ENCODE measurements at regions not wholly inside any gene's neighbourhood (a gene's known extent, or its start where the extent isn't known, plus 50 kb on each side); places are given as distances from the start of the nearest gene placed in this dataset.

DNA sequence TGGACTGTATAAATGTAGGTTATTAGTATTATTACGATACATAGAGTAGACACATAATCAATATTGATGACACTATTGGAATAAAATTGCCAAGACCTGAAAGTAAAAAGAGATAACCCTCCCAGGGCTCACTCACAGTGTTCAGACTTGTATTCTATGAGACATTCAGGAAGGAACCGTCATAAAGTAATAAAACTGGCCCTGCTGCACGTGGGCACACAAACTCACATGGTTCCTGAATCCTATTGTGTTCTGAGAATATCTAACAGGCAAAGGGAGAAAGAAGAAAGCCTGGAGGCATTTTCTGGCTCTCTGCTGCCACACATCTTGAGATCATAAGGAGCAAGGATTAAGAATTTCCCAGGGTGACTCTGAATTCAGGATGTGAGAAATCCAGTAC is 575.9 kb downstream of the HS3ST4 start:
- Histone ChIP-seq H3K4me3 (ENCODE audit: low read depth, low read length) (no peak overlapping the region), H3K27me3 (replicated peaks; ENCODE audit: control insufficient read depth, insufficient read depth, low read length) (no peaks in the 10 kb centered on the region), H3K36me3 (ENCODE audit: control insufficient read depth, insufficient read depth, low read length) (no peaks in the 10 kb centered on the region), H3K4me1 (no peaks in the 10 kb centered on the region), H3K9me3 (no peaks in the 10 kb centered on the region)
- Mint-ChIP-seq H3K36me3 (ENCODE audit: insufficient read depth, unreplicated experiment) (no peaks in the 10 kb centered on the region), H3K27me3 (ENCODE audit: insufficient read depth, unreplicated experiment) (no peaks in the 10 kb centered on the region), H3K4me1 (ENCODE audit: low read depth, unreplicated experiment) (no peaks in the 10 kb centered on the region), H3K4me3 (ENCODE audit: unreplicated experiment) (no peak overlapping the region), H3K9me3 (ENCODE audit: unreplicated experiment) (no peaks in the 10 kb centered on the region), H3K27ac (ENCODE audit: unreplicated experiment) (no peak overlapping the region)
- intact Hi-C loops (cut with micrococcal nuclease; ENCODE audit: unreplicated experiment) = no loop called here
- DNase-seq = no peak
- TF ChIP-seq, protein P1, sequence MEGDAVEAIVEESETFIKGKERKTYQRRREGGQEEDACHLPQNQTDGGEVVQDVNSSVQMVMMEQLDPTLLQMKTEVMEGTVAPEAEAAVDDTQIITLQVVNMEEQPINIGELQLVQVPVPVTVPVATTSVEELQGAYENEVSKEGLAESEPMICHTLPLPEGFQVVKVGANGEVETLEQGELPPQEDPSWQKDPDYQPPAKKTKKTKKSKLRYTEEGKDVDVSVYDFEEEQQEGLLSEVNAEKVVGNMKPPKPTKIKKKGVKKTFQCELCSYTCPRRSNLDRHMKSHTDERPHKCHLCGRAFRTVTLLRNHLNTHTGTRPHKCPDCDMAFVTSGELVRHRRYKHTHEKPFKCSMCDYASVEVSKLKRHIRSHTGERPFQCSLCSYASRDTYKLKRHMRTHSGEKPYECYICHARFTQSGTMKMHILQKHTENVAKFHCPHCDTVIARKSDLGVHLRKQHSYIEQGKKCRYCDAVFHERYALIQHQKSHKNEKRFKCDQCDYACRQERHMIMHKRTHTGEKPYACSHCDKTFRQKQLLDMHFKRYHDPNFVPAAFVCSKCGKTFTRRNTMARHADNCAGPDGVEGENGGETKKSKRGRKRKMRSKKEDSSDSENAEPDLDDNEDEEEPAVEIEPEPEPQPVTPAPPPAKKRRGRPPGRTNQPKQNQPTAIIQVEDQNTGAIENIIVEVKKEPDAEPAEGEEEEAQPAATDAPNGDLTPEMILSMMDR (IDR thresholded peaks at IDR 0.05; ENCODE audit: insufficient read depth in 1 of 2, low read depth in 1 of 2, low read length in 1 of 2, severe bottlenecking in 1 of 2, unreplicated experiment in 1 of 2) = no peak
- no TSS peak for BruUV-seq (replicated peaks)
- POLR2A ChIA-PET = no interaction called here
- CTCF ChIA-PET = no interaction called here

DNA sequence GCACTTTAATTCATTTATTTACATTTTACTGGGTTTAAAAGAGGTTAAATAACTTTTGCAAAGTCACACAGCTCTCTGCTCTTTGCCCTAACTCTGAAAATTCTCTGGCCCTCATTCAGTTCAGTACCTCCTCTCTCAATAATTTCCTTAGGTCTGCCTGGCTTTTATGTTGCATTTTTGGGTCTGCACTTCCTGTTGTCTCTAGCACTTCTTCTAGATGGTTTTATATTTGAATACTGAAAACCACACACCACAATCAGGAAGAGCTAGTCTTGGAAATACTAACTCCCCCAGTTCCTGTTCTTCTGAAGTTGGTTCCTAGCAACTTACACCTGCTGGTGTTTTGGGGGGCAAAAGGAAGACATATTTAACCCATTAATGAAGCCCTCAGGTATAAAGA is 577.9 kb downstream of the HS3ST4 start:
- Mint-ChIP-seq H3K36me3 (ENCODE audit: insufficient read depth, unreplicated experiment) (no peaks in the 10 kb centered on the region), H3K4me1 (ENCODE audit: low read depth, unreplicated experiment) (no peaks in the 10 kb centered on the region), H3K27me3 (ENCODE audit: insufficient read depth, unreplicated experiment) (no peaks in the 10 kb centered on the region), H3K27ac (ENCODE audit: unreplicated experiment) (no peak overlapping the region), H3K9me3 (ENCODE audit: unreplicated experiment) (no peaks in the 10 kb centered on the region), H3K4me3 (ENCODE audit: unreplicated experiment) (no peak overlapping the region)
- Histone ChIP-seq H3K4me1 (no peaks in the 10 kb centered on the region), H3K27me3 (replicated peaks; ENCODE audit: control insufficient read depth, insufficient read depth, low read length) (no peaks in the 10 kb centered on the region), H3K4me3 (ENCODE audit: low read depth, low read length) (no peak overlapping the region), H3K36me3 (ENCODE audit: control insufficient read depth, insufficient read depth, low read length) (no peaks in the 10 kb centered on the region), H3K9me3 (no peaks in the 10 kb centered on the region)
- intact Hi-C loops (cut with micrococcal nuclease; ENCODE audit: unreplicated experiment) = no loop called here
- TF ChIP-seq, protein P1 (IDR thresholded peaks at IDR 0.05; ENCODE audit: insufficient read depth in 1 of 2, low read depth in 1 of 2, low read length in 1 of 2, severe bottlenecking in 1 of 2, unreplicated experiment in 1 of 2) = no peak
- ChIA-PET CTCF (no interaction called here), POLR2A (no interaction called here)
- DNase-seq = no peak
- no TSS peak for BruUV-seq (replicated peaks)

GRCh38 chr16:26273607-26274006 is 581.8 kb downstream of the HS3ST4 start:
- TF ChIP-seq, protein P1 (IDR thresholded peaks at IDR 0.05; ENCODE audit: insufficient read depth in 1 of 2, low read depth in 1 of 2, low read length in 1 of 2, severe bottlenecking in 1 of 2, unreplicated experiment in 1 of 2) = no peak
- intact Hi-C loops (cut with micrococcal nuclease; ENCODE audit: unreplicated experiment) = no loop called here
- H3K4me1 ChIP-seq = no peaks in the 10 kb centered on the region
- Mint-ChIP-seq H3K27ac (ENCODE audit: unreplicated experiment) (no peak overlapping the region), H3K27me3 (ENCODE audit: insufficient read depth, unreplicated experiment) (no peaks in the 10 kb centered on the region), H3K36me3 (ENCODE audit: insufficient read depth, unreplicated experiment) (no peaks in the 10 kb centered on the region), H3K4me1 (ENCODE audit: low read depth, unreplicated experiment) (no peaks in the 10 kb centered on the region), H3K9me3 (ENCODE audit: unreplicated experiment) (no peaks in the 10 kb centered on the region), H3K4me3 (ENCODE audit: unreplicated experiment) (no peak overlapping the region)
- H3K9me3 ChIP-seq = no peaks in the 10 kb centered on the region
- no peaks in the 10 kb centered on the region for H3K27me3 ChIP-seq (replicated peaks; ENCODE audit: control insufficient read depth, insufficient read depth, low read length)
- no peak overlapping the region for H3K4me3 ChIP-seq (ENCODE audit: low read depth, low read length)
- no peak for DNase-seq
- no peaks in the 10 kb centered on the region for H3K36me3 ChIP-seq (ENCODE audit: control insufficient read depth, insufficient read depth, low read length)
- ChIA-PET CTCF (no interaction called here), POLR2A (no interaction called here)
- no TSS peak for BruUV-seq (replicated peaks)
